ENCODE measurements at regions not wholly inside any gene's neighbourhood (a gene's known extent, or its start where the extent isn't known, plus 50 kb on each side); places are given as distances from the start of the nearest gene placed in this dataset.
"Not testable (repeated sequence)": the region's sequence is repeated elsewhere in the genome, so short reads cannot be mapped to it uniquely, and the experiment has no call there.

DNA sequence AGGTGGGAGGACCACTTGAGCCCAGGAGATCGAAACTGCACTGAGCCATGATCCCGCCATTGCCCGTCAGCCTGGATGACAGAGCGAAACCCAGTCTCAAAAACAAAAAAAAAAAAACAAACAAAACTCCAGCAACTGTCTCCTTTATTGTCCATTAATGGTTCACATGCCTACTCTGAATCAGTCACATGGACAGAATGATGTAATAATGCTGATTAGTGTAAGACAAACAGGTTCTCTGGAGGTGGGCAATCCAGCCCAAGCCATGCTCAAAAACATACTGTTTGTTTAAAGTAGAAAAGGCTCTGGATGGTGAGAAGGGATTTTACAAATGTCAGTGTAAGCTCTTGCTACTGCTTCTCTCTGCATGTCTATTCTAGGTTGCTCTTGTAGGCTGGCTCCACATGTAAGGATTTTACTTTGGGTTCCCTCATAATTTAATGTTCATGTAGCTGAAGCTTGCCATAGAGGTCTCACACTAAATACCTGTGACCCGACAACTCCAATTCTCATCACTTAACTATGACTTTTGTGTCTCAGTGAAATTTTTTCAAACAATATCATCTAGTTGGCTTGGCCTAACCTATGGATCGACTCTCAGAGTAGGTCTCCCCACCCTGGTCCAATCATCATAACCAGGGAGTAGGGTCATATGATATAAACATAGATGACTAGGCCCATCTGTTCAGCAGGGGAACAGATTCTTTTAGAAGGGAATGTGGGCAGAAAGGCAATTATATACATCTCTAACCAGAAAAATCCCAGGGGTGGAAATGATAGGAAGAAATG lies 83.9 kb upstream of the SLC39A10 start:
- H3K9ac ChIP-seq (ENCODE audit: low read length in 3 of 3): no peak overlapping the region
- FAIRE-seq (no peak), DNase-seq (no peak)
- H3K4me3 ChIP-seq (ENCODE audit: low read length in 3 of 3): no peak overlapping the region
- no peak overlapping the region for H3K27ac ChIP-seq (ENCODE audit: low read depth in 2 of 2, low read length in 2 of 2)
- H3K27me3 ChIP-seq (ENCODE audit: control insufficient read depth, insufficient read depth, low read length): no peaks in the 10 kb centered on the region
- H3K36me3 ChIP-seq (ENCODE audit: control insufficient read depth in 2 of 3, insufficient read depth in 3 of 3, low read length in 3 of 3): no peaks in the 10 kb centered on the region
- TF ChIP-seq, protein P1, sequence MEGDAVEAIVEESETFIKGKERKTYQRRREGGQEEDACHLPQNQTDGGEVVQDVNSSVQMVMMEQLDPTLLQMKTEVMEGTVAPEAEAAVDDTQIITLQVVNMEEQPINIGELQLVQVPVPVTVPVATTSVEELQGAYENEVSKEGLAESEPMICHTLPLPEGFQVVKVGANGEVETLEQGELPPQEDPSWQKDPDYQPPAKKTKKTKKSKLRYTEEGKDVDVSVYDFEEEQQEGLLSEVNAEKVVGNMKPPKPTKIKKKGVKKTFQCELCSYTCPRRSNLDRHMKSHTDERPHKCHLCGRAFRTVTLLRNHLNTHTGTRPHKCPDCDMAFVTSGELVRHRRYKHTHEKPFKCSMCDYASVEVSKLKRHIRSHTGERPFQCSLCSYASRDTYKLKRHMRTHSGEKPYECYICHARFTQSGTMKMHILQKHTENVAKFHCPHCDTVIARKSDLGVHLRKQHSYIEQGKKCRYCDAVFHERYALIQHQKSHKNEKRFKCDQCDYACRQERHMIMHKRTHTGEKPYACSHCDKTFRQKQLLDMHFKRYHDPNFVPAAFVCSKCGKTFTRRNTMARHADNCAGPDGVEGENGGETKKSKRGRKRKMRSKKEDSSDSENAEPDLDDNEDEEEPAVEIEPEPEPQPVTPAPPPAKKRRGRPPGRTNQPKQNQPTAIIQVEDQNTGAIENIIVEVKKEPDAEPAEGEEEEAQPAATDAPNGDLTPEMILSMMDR (IDR thresholded peaks at IDR 0.05; ENCODE audit: borderline replicate concordance, extremely low read depth, insufficient read depth): no peak
- no peaks in the 10 kb centered on the region for H3K9me3 ChIP-seq (ENCODE audit: control insufficient read depth in 2 of 3, insufficient read depth in 1 of 3, low read length in 3 of 3)
- intact Hi-C loops (cut with DNase I): no loop called here
- no peaks in the 10 kb centered on the region for H3K4me1 ChIP-seq (ENCODE audit: control insufficient read depth in 2 of 3, insufficient read depth in 2 of 3, low read depth in 1 of 3, low read length in 3 of 3)

DNA sequence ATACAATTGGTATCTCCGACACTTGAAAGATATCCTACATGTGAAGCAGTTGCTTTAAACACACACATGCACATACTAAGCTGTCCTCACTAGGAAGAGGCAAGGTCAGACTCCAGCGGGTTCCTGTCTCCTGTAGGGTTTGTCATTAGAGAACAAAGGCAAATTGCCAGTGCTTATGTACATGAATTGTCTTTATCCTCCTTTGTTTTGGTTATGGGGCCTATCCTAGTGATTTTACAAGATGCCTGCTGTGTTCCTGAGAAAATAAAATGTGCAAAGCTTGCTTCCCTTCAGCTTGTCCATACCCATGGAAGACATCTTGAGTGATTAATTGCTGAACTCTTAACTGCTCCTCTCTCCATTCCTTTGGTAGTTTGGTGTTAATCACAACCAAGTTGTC lies 86.7 kb upstream of the SLC39A10 start:
- no peaks in the 10 kb centered on the region for H3K27me3 ChIP-seq (ENCODE audit: control insufficient read depth, insufficient read depth, low read length)
- no peaks in the 10 kb centered on the region for H3K4me1 ChIP-seq (ENCODE audit: control insufficient read depth in 2 of 3, insufficient read depth in 2 of 3, low read depth in 1 of 3, low read length in 3 of 3)
- intact Hi-C loops (cut with DNase I): no loop called here
- TF ChIP-seq, protein P1 (IDR thresholded peaks at IDR 0.05; ENCODE audit: borderline replicate concordance, extremely low read depth, insufficient read depth): no peak
- H3K36me3 ChIP-seq (ENCODE audit: control insufficient read depth in 2 of 3, insufficient read depth in 3 of 3, low read length in 3 of 3): no peaks in the 10 kb centered on the region
- no peak overlapping the region for H3K9ac ChIP-seq (ENCODE audit: low read length in 3 of 3)
- no peak overlapping the region for H3K4me3 ChIP-seq (ENCODE audit: low read length in 3 of 3)
- no peaks in the 10 kb centered on the region for H3K9me3 ChIP-seq (ENCODE audit: control insufficient read depth in 2 of 3, insufficient read depth in 1 of 3, low read length in 3 of 3)
- H3K27ac ChIP-seq (ENCODE audit: low read depth in 2 of 2, low read length in 2 of 2): no peak overlapping the region
- no peak for DNase-seq
- FAIRE-seq: no peak

DNA sequence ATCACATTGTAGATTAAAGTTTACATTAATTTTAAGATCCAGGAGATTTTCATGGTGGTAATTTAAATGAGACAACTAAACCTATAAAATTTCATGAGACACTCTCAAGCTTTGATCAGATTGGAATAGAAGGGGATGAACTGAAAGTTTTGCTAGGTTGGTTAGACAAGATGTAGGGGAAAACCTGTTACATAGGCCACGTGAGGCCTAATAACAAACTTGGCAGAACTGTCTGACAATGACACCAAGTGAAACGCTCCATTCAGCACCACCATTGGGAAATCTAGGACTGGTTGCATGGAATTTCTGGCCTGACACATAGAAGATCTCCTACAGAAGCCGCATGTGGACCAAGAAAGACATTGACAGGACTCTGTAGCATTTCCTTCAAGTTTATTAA lies 87.8 kb upstream of the SLC39A10 start:
- no peak for FAIRE-seq
- no peak overlapping the region for H3K9ac ChIP-seq (ENCODE audit: low read length in 3 of 3)
- no peaks in the 10 kb centered on the region for H3K9me3 ChIP-seq (ENCODE audit: control insufficient read depth in 2 of 3, insufficient read depth in 1 of 3, low read length in 3 of 3)
- H3K27me3 ChIP-seq (ENCODE audit: control insufficient read depth, insufficient read depth, low read length): no peaks in the 10 kb centered on the region
- H3K4me1 ChIP-seq (ENCODE audit: control insufficient read depth in 2 of 3, insufficient read depth in 2 of 3, low read depth in 1 of 3, low read length in 3 of 3): no peaks in the 10 kb centered on the region
- intact Hi-C loops (cut with DNase I): no loop called here
- H3K36me3 ChIP-seq (ENCODE audit: control insufficient read depth in 2 of 3, insufficient read depth in 3 of 3, low read length in 3 of 3): no peaks in the 10 kb centered on the region
- TF ChIP-seq, protein P1 (IDR thresholded peaks at IDR 0.05; ENCODE audit: borderline replicate concordance, extremely low read depth, insufficient read depth): no peak
- H3K27ac ChIP-seq (ENCODE audit: low read depth in 2 of 2, low read length in 2 of 2): no peak overlapping the region
- H3K4me3 ChIP-seq (ENCODE audit: low read length in 3 of 3): no peak overlapping the region
- DNase-seq: no peak

DNA sequence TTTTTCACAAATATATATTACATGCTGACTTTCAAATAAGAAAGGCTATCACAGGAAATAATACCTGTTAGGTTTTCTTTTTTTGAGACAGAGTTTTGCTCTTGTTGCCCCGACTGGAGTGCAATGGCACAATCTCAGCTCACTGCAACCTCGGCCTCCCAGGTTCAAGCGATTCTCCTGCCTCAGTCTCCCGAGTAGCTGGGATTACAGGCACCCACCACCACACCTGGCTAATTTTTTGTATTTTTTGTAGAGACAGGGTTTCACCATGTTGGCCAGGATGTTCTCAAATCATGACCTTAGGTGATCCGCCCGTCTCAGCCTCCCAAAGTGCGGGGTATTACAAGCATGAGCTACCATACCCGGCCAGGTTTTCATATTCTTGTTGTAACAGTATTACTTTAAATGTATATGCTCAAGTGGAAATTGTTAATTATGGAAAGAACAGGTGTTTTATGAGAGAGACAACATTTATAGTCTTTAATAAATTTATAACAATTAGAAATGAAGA lies 92.3 kb upstream of the SLC39A10 start:
- H3K9ac ChIP-seq (ENCODE audit: low read length in 3 of 3); DNase-seq; H3K4me3 ChIP-seq (ENCODE audit: low read length in 3 of 3); H3K27me3 ChIP-seq (ENCODE audit: control insufficient read depth, insufficient read depth, low read length); H3K9me3 ChIP-seq (ENCODE audit: control insufficient read depth in 2 of 3, insufficient read depth in 1 of 3, low read length in 3 of 3); H3K36me3 ChIP-seq (ENCODE audit: control insufficient read depth in 2 of 3, insufficient read depth in 3 of 3, low read length in 3 of 3); FAIRE-seq; intact Hi-C loops (cut with DNase I); H3K27ac ChIP-seq (ENCODE audit: low read depth in 2 of 2, low read length in 2 of 2); H3K4me1 ChIP-seq (ENCODE audit: control insufficient read depth in 2 of 3, insufficient read depth in 2 of 3, low read depth in 1 of 3, low read length in 3 of 3): not testable (repeated sequence)
